ENCODE measurements at regions not wholly inside any gene's neighbourhood (a gene's known extent, or its start where the extent isn't known, plus 50 kb on each side); places are given as distances from the start of the nearest gene placed in this dataset.
A peak's percentile ranks its signal among the peaks of the same experiment; 100 is the strongest.

DNA sequence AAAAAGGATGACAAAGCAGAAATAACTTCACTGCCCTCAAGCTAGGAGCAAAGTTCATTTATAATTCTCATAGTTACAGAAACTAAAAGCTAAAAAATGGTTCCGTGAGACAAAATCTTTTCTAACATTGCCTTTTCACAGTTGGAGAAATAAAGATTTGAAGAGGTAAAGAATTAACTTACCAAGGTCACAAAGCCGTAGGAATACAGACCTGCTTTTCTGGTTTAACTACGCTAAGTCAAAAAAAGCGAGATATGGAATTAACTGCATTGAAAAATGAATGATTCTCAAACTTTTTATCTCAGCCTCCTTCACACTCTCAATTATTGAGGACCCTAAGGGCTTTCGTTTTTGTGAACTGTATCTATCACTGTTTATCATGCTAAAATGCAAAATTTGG is 95.3 kb downstream of the SLC17A6 start:
- peak; percentile 34 for DNase-seq

- DNase-seq, result peak; percentile 61
Measured at GRCh38 chr11:22433094-22433455, 94.9 kb downstream of the SLC17A6 start.

DNA sequence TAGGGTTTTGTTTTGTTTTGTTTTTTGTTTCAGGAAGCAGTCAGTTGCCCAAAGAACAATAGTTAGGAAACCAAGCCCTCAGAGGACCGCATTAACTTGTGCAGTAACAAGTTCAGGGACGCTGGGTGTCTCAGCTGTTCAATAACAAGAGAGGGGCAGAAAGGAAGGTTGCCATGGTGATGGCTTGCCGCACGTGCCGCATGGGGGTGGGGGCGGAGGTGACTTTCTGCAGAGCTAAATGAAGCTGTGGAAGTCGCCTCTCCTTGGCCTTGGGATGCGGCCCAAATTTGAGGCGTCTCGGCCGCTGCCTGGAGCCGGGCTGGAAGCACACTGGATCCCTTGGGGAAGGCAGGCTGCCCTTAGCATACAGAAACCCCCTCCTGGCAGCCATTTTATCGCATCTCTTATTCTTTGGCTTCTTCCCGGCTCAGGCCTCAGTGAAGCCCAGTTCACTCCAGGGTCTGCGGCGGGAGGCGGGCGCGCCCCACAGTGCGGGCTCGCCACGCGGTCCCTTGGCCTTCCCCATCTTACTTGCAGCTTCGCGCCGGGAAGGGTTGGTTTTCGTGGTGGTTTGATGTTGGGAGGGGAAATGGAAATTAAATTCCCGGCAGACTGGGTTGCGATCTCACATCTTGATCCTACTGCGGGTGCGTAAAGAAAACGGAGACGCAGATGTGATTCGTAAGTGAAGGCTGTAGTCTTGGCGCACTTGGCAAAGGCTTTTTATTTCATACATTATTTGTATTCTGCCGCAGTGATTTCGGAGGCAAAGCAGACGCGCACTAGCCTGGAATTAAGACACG is 94.3 kb downstream of the SLC17A6 start:
- peak; percentile 86 for DNase-seq

DNA sequence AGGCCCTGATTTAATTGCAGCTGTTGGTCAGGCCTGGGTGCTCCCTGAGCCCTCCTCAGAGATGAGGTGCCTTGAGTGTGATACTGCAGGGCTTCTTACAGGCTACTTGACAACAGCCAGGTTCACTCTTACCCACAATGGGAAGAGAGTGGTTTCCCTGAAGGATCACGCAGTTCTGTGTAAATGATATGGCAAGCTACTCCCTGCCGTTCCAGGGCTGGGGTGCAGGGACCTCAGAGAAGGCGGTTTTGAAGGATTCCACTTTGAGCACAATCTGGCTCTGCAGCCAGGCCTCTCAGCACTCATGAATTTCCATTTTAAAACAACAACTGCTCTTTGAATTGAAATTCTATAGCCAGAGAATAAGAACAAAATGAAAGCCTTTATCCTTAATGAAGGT is 92.9 kb downstream of the SLC17A6 start:
- no peak for DNase-seq

- DNase-seq, result no peak
Measured at GRCh38 chr11:22430639-22431038, 92.5 kb downstream of the SLC17A6 start.

DNA sequence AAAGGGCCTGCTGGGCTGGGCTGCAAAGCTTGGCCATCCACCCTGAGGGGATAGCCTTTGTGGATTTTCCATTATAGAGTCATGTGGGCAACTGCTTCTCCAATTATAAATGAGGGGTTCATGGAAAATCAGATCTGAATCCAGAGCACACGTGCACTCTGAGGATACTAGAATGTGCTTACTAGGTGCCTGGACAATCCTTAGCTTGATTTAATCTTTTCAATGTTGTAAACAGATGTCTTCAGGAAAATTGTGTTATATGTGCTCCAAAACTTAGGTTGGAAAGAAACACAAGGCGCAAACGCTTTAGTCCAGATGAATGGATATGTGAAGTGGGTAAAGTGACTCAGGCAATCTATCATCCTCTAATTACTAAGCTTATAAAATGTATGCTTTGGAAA is 92.0 kb downstream of the SLC17A6 start:
- DNase-seq, result no peak
